ENCODE measurements at regions not wholly inside any gene's neighbourhood (a gene's known extent, or its start where the extent isn't known, plus 50 kb on each side); places are given as distances from the start of the nearest gene placed in this dataset.

DNA sequence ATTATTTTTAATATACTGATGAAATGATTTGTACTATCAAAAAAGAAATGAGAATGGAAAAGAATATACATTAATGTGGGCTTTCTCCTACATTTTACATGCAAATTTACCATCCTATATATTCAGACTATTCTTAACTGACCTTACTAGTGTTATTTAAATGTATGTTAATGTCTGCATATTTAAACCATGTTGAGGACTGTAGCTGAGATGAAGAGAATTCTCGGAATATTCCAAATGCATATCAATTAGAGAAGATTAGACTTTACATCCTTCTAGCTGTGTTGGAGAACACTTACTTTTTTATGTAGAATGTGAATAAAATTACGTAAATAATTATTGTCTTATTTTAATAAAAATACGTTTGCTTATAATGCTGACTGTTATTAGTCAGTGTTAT is 990.1 kb upstream of the LRFN5 start:
- TF ChIP-seq ZNF747 (CRISPR knock-in tag; IDR thresholded peaks at IDR 0.05; ENCODE audit: borderline replicate concordance) (no peak), SUZ12 (IDR thresholded peaks at IDR 0.05; ENCODE audit: low read depth, low read length) (no peak), BCL3 (CRISPR knock-in tag; IDR thresholded peaks at IDR 0.05) (no peak), ZNF841 (CRISPR knock-in tag; IDR thresholded peaks at IDR 0.05; ENCODE audit: borderline replicate concordance) (no peak)

Measured in HepG2 (cell line).